ENCODE measurements at regions not wholly inside any gene's neighbourhood (a gene's known extent, or its start where the extent isn't known, plus 50 kb on each side); places are given as distances from the start of the nearest gene placed in this dataset.

GRCh38 chr12:61647566-61647965, 612.6 kb upstream of the USP15 start:
- no peaks in the 10 kb centered on the region for H3K4me1 ChIP-seq (ENCODE audit: control insufficient read depth, insufficient read depth, low read length)
- no CpG with 5 or more reads among the region's 2 CpGs for WGBS (ENCODE audit: insufficient coverage, insufficient read length)

GRCh38 chr12:61652265-61652664, 607.9 kb upstream of the USP15 start:
- Histone ChIP-seq H3K36me3 (ENCODE audit: control insufficient read depth, insufficient read depth, low read length) (no peaks in the 10 kb centered on the region), H3K4me1 (ENCODE audit: control insufficient read depth, insufficient read depth, low read length) (peaks cover 2% of the 10 kb centered on the region; the same call in 1 of the 2 replicates), H3K4me3 (ENCODE audit: low read length) (no peak overlapping the region), H3K27ac (ENCODE audit: low read length) (no peak overlapping the region), H3K9me3 (ENCODE audit: control insufficient read depth, insufficient read depth, low read length) (no peaks in the 10 kb centered on the region), H3K27me3 (ENCODE audit: control insufficient read depth, insufficient read depth, low read length) (no peaks in the 10 kb centered on the region)
- no CpG with 5 or more reads among the region's 2 CpGs for WGBS (ENCODE audit: insufficient coverage, insufficient read length)
- no peak for DNase-seq (ENCODE audit: low read depth, low spot score)

More at GRCh38 chr12:61647566-61647965, 612.6 kb upstream of the USP15 start:
- Histone ChIP-seq H3K27me3 (ENCODE audit: control insufficient read depth, insufficient read depth, low read length) (no peaks in the 10 kb centered on the region), H3K9me3 (ENCODE audit: control insufficient read depth, insufficient read depth, low read length) (no peaks in the 10 kb centered on the region), H3K27ac (ENCODE audit: low read length) (no peak overlapping the region), H3K36me3 (ENCODE audit: control insufficient read depth, insufficient read depth, low read length) (no peaks in the 10 kb centered on the region), H3K4me3 (ENCODE audit: low read length) (no peak overlapping the region)
- DNase-seq (ENCODE audit: low read depth, low spot score), result no peak

- H3K36me3 ChIP-seq (ENCODE audit: control insufficient read depth, insufficient read depth, low read length), result no peaks in the 10 kb centered on the region
- H3K4me1 ChIP-seq (ENCODE audit: control insufficient read depth, insufficient read depth, low read length), result peaks cover 2% of the 10 kb centered on the region; the same call in 1 of the 2 replicates
- DNase-seq (ENCODE audit: low read depth, low spot score), result no peak
- no peak overlapping the region for H3K4me3 ChIP-seq (ENCODE audit: low read length)
- H3K27me3 ChIP-seq (ENCODE audit: control insufficient read depth, insufficient read depth, low read length), result no peaks in the 10 kb centered on the region
- H3K27ac ChIP-seq (ENCODE audit: low read length), result no peak overlapping the region
- no peaks in the 10 kb centered on the region for H3K9me3 ChIP-seq (ENCODE audit: control insufficient read depth, insufficient read depth, low read length)
- no CpG with 5 or more reads among the region's 3 CpGs for WGBS (ENCODE audit: insufficient coverage, insufficient read length)
Observed at GRCh38 chr12:61654698-61655097, 605.5 kb upstream of the USP15 start.

GRCh38 chr12:61655241-61655640, 605.0 kb upstream of the USP15 start:
- H3K4me1 ChIP-seq (ENCODE audit: control insufficient read depth, insufficient read depth, low read length), result peaks cover 2% of the 10 kb centered on the region; the same call in 1 of the 2 replicates
- no peaks in the 10 kb centered on the region for H3K36me3 ChIP-seq (ENCODE audit: control insufficient read depth, insufficient read depth, low read length)
- DNase-seq (ENCODE audit: low read depth, low spot score), result no peak
- H3K27ac ChIP-seq (ENCODE audit: low read length), result no peak overlapping the region
- H3K9me3 ChIP-seq (ENCODE audit: control insufficient read depth, insufficient read depth, low read length), result no peaks in the 10 kb centered on the region
- no CpG with 5 or more reads among the region's 1 CpG for WGBS (ENCODE audit: insufficient coverage, insufficient read length)
- H3K4me3 ChIP-seq (ENCODE audit: low read length), result no peak overlapping the region
- H3K27me3 ChIP-seq (ENCODE audit: control insufficient read depth, insufficient read depth, low read length), result no peaks in the 10 kb centered on the region

- no peak overlapping the region for H3K27ac ChIP-seq (ENCODE audit: low read length)
- H3K9me3 ChIP-seq (ENCODE audit: control insufficient read depth, insufficient read depth, low read length), result no peaks in the 10 kb centered on the region
- no peaks in the 10 kb centered on the region for H3K27me3 ChIP-seq (ENCODE audit: control insufficient read depth, insufficient read depth, low read length)
- H3K4me3 ChIP-seq (ENCODE audit: low read length), result no peak overlapping the region
- no peak for DNase-seq (ENCODE audit: low read depth, low spot score)
- no peaks in the 10 kb centered on the region for H3K36me3 ChIP-seq (ENCODE audit: control insufficient read depth, insufficient read depth, low read length)
- H3K4me1 ChIP-seq (ENCODE audit: control insufficient read depth, insufficient read depth, low read length), result no peaks in the 10 kb centered on the region
- WGBS (ENCODE audit: insufficient coverage, insufficient read length), result no CpG with 5 or more reads among the region's 1 CpG
Observed at GRCh38 chr12:61667676-61668075, 592.5 kb upstream of the USP15 start.

- no peaks in the 10 kb centered on the region for H3K4me1 ChIP-seq (ENCODE audit: control insufficient read depth, insufficient read depth, low read length)
- H3K9me3 ChIP-seq (ENCODE audit: control insufficient read depth, insufficient read depth, low read length), result no peaks in the 10 kb centered on the region
- H3K36me3 ChIP-seq (ENCODE audit: control insufficient read depth, insufficient read depth, low read length), result no peaks in the 10 kb centered on the region
- no peak for DNase-seq (ENCODE audit: low read depth, low spot score)
- no peak overlapping the region for H3K27ac ChIP-seq (ENCODE audit: low read length)
- no peak overlapping the region for H3K4me3 ChIP-seq (ENCODE audit: low read length)
- H3K27me3 ChIP-seq (ENCODE audit: control insufficient read depth, insufficient read depth, low read length), result no peaks in the 10 kb centered on the region
Observed at GRCh38 chr12:61676520-61676919, 583.7 kb upstream of the USP15 start.

GRCh38 chr12:61687407-61687806, 572.8 kb upstream of the USP15 start:
- H3K9me3 ChIP-seq (ENCODE audit: control insufficient read depth, insufficient read depth, low read length), result no peaks in the 10 kb centered on the region
- no peaks in the 10 kb centered on the region for H3K36me3 ChIP-seq (ENCODE audit: control insufficient read depth, insufficient read depth, low read length)
- H3K4me1 ChIP-seq (ENCODE audit: control insufficient read depth, insufficient read depth, low read length), result no peaks in the 10 kb centered on the region
- no peaks in the 10 kb centered on the region for H3K27me3 ChIP-seq (ENCODE audit: control insufficient read depth, insufficient read depth, low read length)
- no peak for DNase-seq (ENCODE audit: low read depth, low spot score)
- H3K27ac ChIP-seq (ENCODE audit: low read length), result no peak overlapping the region
- no CpG with 5 or more reads among the region's 5 CpGs for WGBS (ENCODE audit: insufficient coverage, insufficient read length)
- no peak overlapping the region for H3K4me3 ChIP-seq (ENCODE audit: low read length)

- no CpG with 5 or more reads among the region's 1 CpG for whole genome bisulfite sequencing (ENCODE audit: insufficient coverage, insufficient read length)
- Histone ChIP-seq H3K27ac (ENCODE audit: low read length) (no peak overlapping the region), H3K36me3 (ENCODE audit: control insufficient read depth, insufficient read depth, low read length) (no peaks in the 10 kb centered on the region), H3K4me1 (ENCODE audit: control insufficient read depth, insufficient read depth, low read length) (no peaks in the 10 kb centered on the region), H3K9me3 (ENCODE audit: control insufficient read depth, insufficient read depth, low read length) (peaks cover 1% of the 10 kb centered on the region; the same call in 1 of the 2 replicates), H3K27me3 (ENCODE audit: control insufficient read depth, insufficient read depth, low read length) (no peaks in the 10 kb centered on the region), H3K4me3 (ENCODE audit: low read length) (no peak overlapping the region)
- DNase-seq (ENCODE audit: low read depth, low spot score), result no peak
Observed at GRCh38 chr12:61694214-61694613, 566.0 kb upstream of the USP15 start.

- Histone ChIP-seq H3K27ac (ENCODE audit: low read length) (no peak overlapping the region), H3K36me3 (ENCODE audit: control insufficient read depth, insufficient read depth, low read length) (no peaks in the 10 kb centered on the region), H3K9me3 (ENCODE audit: control insufficient read depth, insufficient read depth, low read length) (no peaks in the 10 kb centered on the region; the same call in 1 of the 2 replicates), H3K27me3 (ENCODE audit: control insufficient read depth, insufficient read depth, low read length) (no peaks in the 10 kb centered on the region), H3K4me3 (ENCODE audit: low read length) (no peak overlapping the region), H3K4me1 (ENCODE audit: control insufficient read depth, insufficient read depth, low read length) (no peaks in the 10 kb centered on the region)
- DNase-seq (ENCODE audit: low read depth, low spot score), result no peak
- no CpG with 5 or more reads among the region's 3 CpGs for WGBS (ENCODE audit: insufficient coverage, insufficient read length)
Observed at GRCh38 chr12:61701471-61701870, 558.7 kb upstream of the USP15 start.

GRCh38 chr12:61706783-61707182, 553.4 kb upstream of the USP15 start:
- no CpG with 5 or more reads among the region's 1 CpG for WGBS (ENCODE audit: insufficient coverage, insufficient read length)

GRCh38 chr12:61713121-61713520, 547.1 kb upstream of the USP15 start:
- no peaks in the 10 kb centered on the region for H3K4me1 ChIP-seq (ENCODE audit: control insufficient read depth, insufficient read depth, low read length)
- no CpG with 5 or more reads among the region's 5 CpGs for WGBS (ENCODE audit: insufficient coverage, insufficient read length)
- H3K9me3 ChIP-seq (ENCODE audit: control insufficient read depth, insufficient read depth, low read length), result no peaks in the 10 kb centered on the region
- H3K36me3 ChIP-seq (ENCODE audit: control insufficient read depth, insufficient read depth, low read length), result no peaks in the 10 kb centered on the region
- H3K27ac ChIP-seq (ENCODE audit: low read length), result no peak overlapping the region
- no peak for DNase-seq (ENCODE audit: low read depth, low spot score)
- H3K27me3 ChIP-seq (ENCODE audit: control insufficient read depth, insufficient read depth, low read length), result no peaks in the 10 kb centered on the region
- no peak overlapping the region for H3K4me3 ChIP-seq (ENCODE audit: low read length)

More at GRCh38 chr12:61706783-61707182, 553.4 kb upstream of the USP15 start:
- no peak overlapping the region for H3K4me3 ChIP-seq (ENCODE audit: low read length)
- no peaks in the 10 kb centered on the region for H3K27me3 ChIP-seq (ENCODE audit: control insufficient read depth, insufficient read depth, low read length)
- no peak overlapping the region for H3K27ac ChIP-seq (ENCODE audit: low read length)
- H3K4me1 ChIP-seq (ENCODE audit: control insufficient read depth, insufficient read depth, low read length), result no peaks in the 10 kb centered on the region
- no peaks in the 10 kb centered on the region for H3K36me3 ChIP-seq (ENCODE audit: control insufficient read depth, insufficient read depth, low read length)
- DNase-seq (ENCODE audit: low read depth, low spot score), result no peak
- no peaks in the 10 kb centered on the region for H3K9me3 ChIP-seq (ENCODE audit: control insufficient read depth, insufficient read depth, low read length)
